Endothelial cell of umbilical vein (primary cell): ENCODE measurements at regions not wholly inside any gene's neighbourhood (a gene's known extent, or its start where the extent isn't known, plus 50 kb on each side); places are given as distances from the start of the nearest gene placed in this dataset.

Experiments
- BruUV-seq: library from RNA; stranded (reverse); fragments of 400-500 nt; replicated peaks from 2 replicates; lab custom pipeline; 2021; lab: Mats Ljungman, UMichigan
- CTCF ChIA-PET: fragments of 300-600, 350-600 bp; sonication (Branson Sonifier 250); formaldehyde crosslinking; loops from one replicate; lab custom pipeline; 2021; ENCODE audit warnings: antibody characterized with exemption, inconsistent platforms; lab: Charles Lee
- POLR2A ChIA-PET: fragments of 300-600, 350-600 bp; sonication (Branson Sonifier 250); formaldehyde crosslinking; loops from one replicate; lab custom pipeline; 2021; ENCODE audit warnings: antibody characterized with exemption, inconsistent platforms; lab: Charles Lee
- DNase-seq: peaks from one replicate; pipeline ENCODE4 v3.0.0-alpha.2; 2011; ENCODE audit warnings: low read depth, low spot score
- FAIRE-seq: peaks from 2 replicates; lab custom pipeline; 2011; peaks lifted over from hg19 to GRCh38; lab: Jason Lieb, UNC
- H2AFZ ChIP-seq: 2 replicates; pipeline ENCODE4 v1.6.0; 2012; ENCODE audit warnings: low read depth, low read length, control low read depth, inconsistent platforms
- H3K27ac ChIP-seq: 2 replicates; pipeline ENCODE4 v1.5.1; 2011; ENCODE audit warnings: low read depth, mild to moderate bottlenecking, control low read depth, low read length, moderate library complexity; ENCODE audit not compliant: insufficient read depth
- H3K27me3 ChIP-seq, 2 experiments: 2 replicates each; pipeline versions ENCODE4 v1.6.0 to v1.6.1; 2011; ENCODE audit warnings: low read length in 2 of 2, mixed read lengths in 1 of 2; ENCODE audit not compliant: control insufficient read depth in 2 of 2, insufficient read depth in 2 of 2
- H3K36me3 ChIP-seq, 2 experiments: 2 replicates in 1 of 2; 3 replicates in 1 of 2; pipeline ENCODE4 v1.5.1; 2011; ENCODE audit warnings: low read length in 2 of 2, mild to moderate bottlenecking in 1 of 2, moderate library complexity in 1 of 2; ENCODE audit not compliant: control insufficient read depth in 2 of 2, insufficient read depth in 2 of 2; ENCODE audit errors: extremely low read depth in 1 of 2
- H3K4me1 ChIP-seq: 3 replicates; pipeline ENCODE4 v1.5.1; 2011; ENCODE audit warnings: mild to moderate bottlenecking, low read length; ENCODE audit not compliant: control insufficient read depth, insufficient read depth; ENCODE audit errors: extremely low read depth
- H3K4me2 ChIP-seq: 2 replicates; pipeline ENCODE4 v1.6.1; 2011; ENCODE audit warnings: low read length, control low read depth, mixed read lengths; ENCODE audit not compliant: insufficient read depth
- H3K4me3 ChIP-seq, 3 experiments: fragments of 200-600 bp in 1 of 3; sonication (generic), shearing (Covaris generic) in 1 of 3; replicated peaks in 1 of 3; 2 replicates each; pipeline ENCODE4 v1.5.1; 2011 to 2016; ENCODE audit warnings: control low read depth in 3 of 3, low read length in 3 of 3, mild to moderate bottlenecking in 2 of 3, inconsistent platforms in 1 of 3, low read depth in 1 of 3, moderate library complexity in 1 of 3; ENCODE audit not compliant: insufficient read depth in 1 of 3
- H3K79me2 ChIP-seq: 2 replicates; pipeline ENCODE4 v1.6.0; 2012; ENCODE audit warnings: low read length, inconsistent platforms; ENCODE audit not compliant: control insufficient read depth, insufficient read depth
- H3K9ac ChIP-seq: replicated peaks from 2 replicates; pipeline ENCODE3; 2011; ENCODE audit warnings: low read length, control low read depth; ENCODE audit not compliant: insufficient read depth; ENCODE audit errors: extremely low read depth
- H3K9me1 ChIP-seq: replicated peaks from 3 replicates; pipeline ENCODE4 v1.6.0; 2011; ENCODE audit warnings: mild to moderate bottlenecking, low read length; ENCODE audit not compliant: control insufficient read depth, insufficient read depth; ENCODE audit errors: extremely low read depth
- H3K9me3 ChIP-seq: replicated peaks from 2 replicates; pipeline ENCODE4 v1.5.1; 2012; ENCODE audit warnings: low read length, inconsistent platforms; ENCODE audit not compliant: control insufficient read depth, insufficient read depth
- H4K20me1 ChIP-seq: replicated peaks from 2 replicates; pipeline ENCODE3; 2011; ENCODE audit warnings: mild to moderate bottlenecking, low read length; ENCODE audit not compliant: control insufficient read depth, insufficient read depth; ENCODE audit errors: extremely low read depth
- EZH2 ChIP-seq: IDR thresholded peaks from 2 replicates; pipeline ENCODE4 v1.6.1; 2012; ENCODE audit warnings: borderline replicate concordance, low read depth, mild to moderate bottlenecking, moderate library complexity, low read length, inconsistent platforms; ENCODE audit not compliant: severe bottlenecking
- FOS ChIP-seq: IDR thresholded peaks from 2 replicates; pipeline ENCODE4 v1.6.1; 2011; ENCODE audit warnings: mild to moderate bottlenecking, low read length, moderate library complexity, borderline replicate concordance; ENCODE audit not compliant: insufficient read depth
- GATA2 ChIP-seq: IDR thresholded peaks from 2 replicates; pipeline ENCODE4 v1.7.0; 2011; ENCODE audit warnings: low read depth, mild to moderate bottlenecking, moderate library complexity, mixed read lengths, low read length; ENCODE audit not compliant: insufficient read length, insufficient read depth
- JUN ChIP-seq: IDR thresholded peaks from 2 replicates; pipeline ENCODE4 v1.6.1; 2011; ENCODE audit warnings: borderline replicate concordance, low read depth; ENCODE audit not compliant: insufficient read length, insufficient read depth
- MYC ChIP-seq: IDR thresholded peaks from one replicate; pipeline ENCODE4 v1.6.1; 2011; ENCODE audit warnings: mild to moderate bottlenecking, low read depth, low read length
- POLR2A ChIP-seq: IDR thresholded peaks from 2 replicates; pipeline ENCODE4 v1.6.1; 2012; ENCODE audit warnings: low read depth, mild to moderate bottlenecking, control low read depth, low read length
- POLR2AphosphoS5 ChIP-seq: IDR thresholded peaks from 2 replicates; pipeline ENCODE4 v1.6.1; 2012; ENCODE audit warnings: low read depth, mild to moderate bottlenecking, control low read depth, low read length, moderate library complexity; ENCODE audit not compliant: insufficient read depth
- dilution Hi-C: fragments of 300-500 bp; cut with MboI; formaldehyde crosslinking; loops from one replicate; pipeline ENCODE4 v1.15.0; 2019; ENCODE audit warnings: low sequenced_read_pairs; ENCODE audit not compliant: extremely low pct_ligation_motif_present
- intact Hi-C: fragments of 100-400 bp; cut with micrococcal nuclease; formaldehyde crosslinking; loops from one replicate; pipeline ENCODE4 v1.10.0; 2022
- TF ChIP-seq, protein P1 (sequence below), 2 donors: IDR thresholded peaks; 1 replicate in 1 of 2; 2 replicates in 1 of 2; pipeline ENCODE4 v1.5.1; 2011; ENCODE audit warnings: low read length in 2 of 2, mild to moderate bottlenecking in 2 of 2, moderate library complexity in 2 of 2, control low read depth in 1 of 2, inconsistent platforms in 1 of 2, low read depth in 1 of 2; ENCODE audit not compliant: insufficient read depth in 1 of 2; ENCODE audit errors: extremely low read depth in 1 of 2
- TF ChIP-seq, protein P2 (sequence below): IDR thresholded peaks from 2 replicates; pipeline ENCODE4 v1.6.1; 2011; ENCODE audit not compliant: insufficient read depth, insufficient read length

DNA sequence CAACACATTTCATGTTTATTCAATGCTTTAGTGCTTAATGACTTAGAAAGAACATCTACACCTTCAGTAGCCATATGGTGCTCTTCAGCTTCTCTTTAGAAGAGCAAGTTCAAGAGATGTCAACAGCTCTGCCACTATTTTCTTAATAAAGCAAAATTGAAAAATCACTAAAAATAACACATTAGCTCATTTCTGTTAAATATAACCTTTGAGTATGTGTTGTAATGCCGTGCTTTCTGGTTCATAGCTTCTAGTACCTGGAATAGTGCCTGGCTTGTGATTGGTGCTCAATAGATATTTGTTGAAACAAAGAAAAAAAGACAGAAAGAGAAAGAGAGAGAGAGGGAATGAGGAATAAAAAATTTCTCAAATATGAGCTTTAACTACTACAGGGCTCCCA is 349.8 kb upstream of the SPRED2 start:
- no peak overlapping the region for H3K9ac ChIP-seq
- BruUV-seq: no TSS peak
- H3K4me1 ChIP-seq: no peaks in the 10 kb centered on the region
- no peak overlapping the region for H3K27ac ChIP-seq
- ChIA-PET POLR2A (no interaction called here), CTCF (no interaction called here)
- DNase-seq (no peak), FAIRE-seq (no peak)
- intact Hi-C loops: no loop called here
- TF ChIP-seq EZH2 (no peak), POLR2AphosphoS5 (no peak), FOS (no peak), POLR2A (no peak), JUN (no peak), GATA2 (no peak), MYC (no peak)
- TF ChIP-seq, protein P1, sequence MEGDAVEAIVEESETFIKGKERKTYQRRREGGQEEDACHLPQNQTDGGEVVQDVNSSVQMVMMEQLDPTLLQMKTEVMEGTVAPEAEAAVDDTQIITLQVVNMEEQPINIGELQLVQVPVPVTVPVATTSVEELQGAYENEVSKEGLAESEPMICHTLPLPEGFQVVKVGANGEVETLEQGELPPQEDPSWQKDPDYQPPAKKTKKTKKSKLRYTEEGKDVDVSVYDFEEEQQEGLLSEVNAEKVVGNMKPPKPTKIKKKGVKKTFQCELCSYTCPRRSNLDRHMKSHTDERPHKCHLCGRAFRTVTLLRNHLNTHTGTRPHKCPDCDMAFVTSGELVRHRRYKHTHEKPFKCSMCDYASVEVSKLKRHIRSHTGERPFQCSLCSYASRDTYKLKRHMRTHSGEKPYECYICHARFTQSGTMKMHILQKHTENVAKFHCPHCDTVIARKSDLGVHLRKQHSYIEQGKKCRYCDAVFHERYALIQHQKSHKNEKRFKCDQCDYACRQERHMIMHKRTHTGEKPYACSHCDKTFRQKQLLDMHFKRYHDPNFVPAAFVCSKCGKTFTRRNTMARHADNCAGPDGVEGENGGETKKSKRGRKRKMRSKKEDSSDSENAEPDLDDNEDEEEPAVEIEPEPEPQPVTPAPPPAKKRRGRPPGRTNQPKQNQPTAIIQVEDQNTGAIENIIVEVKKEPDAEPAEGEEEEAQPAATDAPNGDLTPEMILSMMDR (IDR thresholded peaks at IDR 0.05; ENCODE audit: extremely low read depth in 1 of 2, insufficient read depth in 1 of 2, low read depth in 1 of 2, low read length in 2 of 2): no peak
- TF ChIP-seq, protein P2, sequence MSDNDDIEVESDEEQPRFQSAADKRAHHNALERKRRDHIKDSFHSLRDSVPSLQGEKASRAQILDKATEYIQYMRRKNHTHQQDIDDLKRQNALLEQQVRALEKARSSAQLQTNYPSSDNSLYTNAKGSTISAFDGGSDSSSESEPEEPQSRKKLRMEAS: no peak
- H2AFZ ChIP-seq: no peak overlapping the region
- no peaks in the 10 kb centered on the region for H4K20me1 ChIP-seq
- dilution Hi-C loops: no loop called here
- no peak overlapping the region for H3K4me3 ChIP-seq
- no peak overlapping the region for H3K4me2 ChIP-seq
- H3K27me3 ChIP-seq: no peaks in the 10 kb centered on the region
- no peaks in the 10 kb centered on the region for H3K9me1 ChIP-seq
- H3K36me3 ChIP-seq: no peaks in the 10 kb centered on the region
- H3K9me3 ChIP-seq: no peaks in the 10 kb centered on the region
- no peaks in the 10 kb centered on the region for H3K79me2 ChIP-seq
